ENCODE measurements at regions not wholly inside any gene's neighbourhood (a gene's known extent, or its start where the extent isn't known, plus 50 kb on each side); places are given as distances from the start of the nearest gene placed in this dataset.
"Not testable (repeated sequence)": the region's sequence is repeated elsewhere in the genome, so short reads cannot be mapped to it uniquely, and the experiment has no call there.

DNA sequence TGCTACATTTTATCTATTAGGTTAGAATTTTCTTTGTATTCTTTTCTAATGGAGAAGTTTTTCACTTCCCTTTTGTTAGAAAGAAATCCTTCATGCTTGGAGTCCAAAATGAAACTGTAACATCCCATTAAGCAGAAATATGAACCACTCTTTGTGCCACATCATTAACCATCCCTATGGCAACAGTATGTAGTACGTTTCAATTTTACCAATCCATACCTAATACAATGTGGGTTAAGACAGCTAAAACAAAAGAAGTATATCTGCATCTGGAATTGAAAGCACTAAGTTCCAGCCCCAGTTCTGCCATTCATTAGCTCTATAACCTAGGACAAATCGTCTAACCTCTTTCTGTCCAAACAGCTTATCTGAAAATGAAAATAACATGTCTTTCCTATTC lies 409.2 kb upstream of the SPHKAP start:
- Histone ChIP-seq H3K4me3 (ENCODE audit: low read length) (no peak overlapping the region), H3K36me3 (ENCODE audit: control insufficient read depth, insufficient read depth, low read length) (no peaks in the 10 kb centered on the region), H3K27ac (ENCODE audit: low read depth, low read length) (no peak overlapping the region), H3K4me1 (ENCODE audit: control insufficient read depth, insufficient read depth, low read length) (no peaks in the 10 kb centered on the region), H3K9ac (ENCODE audit: low read length) (no peak overlapping the region), H3K27me3 (ENCODE audit: control insufficient read depth, insufficient read depth, low read length) (no peaks in the 10 kb centered on the region)

DNA sequence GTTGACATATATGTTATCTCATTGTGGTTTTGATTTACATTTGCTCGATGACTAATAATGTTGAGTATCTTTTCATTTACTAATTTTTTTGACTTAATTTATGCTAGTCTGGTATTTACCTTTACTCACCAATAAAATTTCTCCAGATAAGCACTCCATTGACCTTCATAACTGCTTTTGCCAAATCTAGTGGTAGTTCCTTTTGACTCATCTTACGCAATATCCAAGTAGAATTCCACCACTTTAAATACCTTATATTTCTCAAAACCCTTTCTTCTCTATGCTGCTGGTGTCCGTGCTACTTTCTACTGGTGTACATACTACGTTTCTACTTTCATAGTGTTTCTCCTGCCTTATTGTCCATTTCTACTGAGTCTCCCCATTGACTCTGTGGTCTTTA lies 407.6 kb upstream of the SPHKAP start:
- Histone ChIP-seq H3K4me3 (ENCODE audit: low read length) (no peak overlapping the region), H3K9ac (ENCODE audit: low read length) (no peak overlapping the region), H3K27ac (ENCODE audit: low read depth, low read length) (no peak overlapping the region), H3K36me3 (ENCODE audit: control insufficient read depth, insufficient read depth, low read length) (no peaks in the 10 kb centered on the region), H3K4me1 (ENCODE audit: control insufficient read depth, insufficient read depth, low read length) (no peaks in the 10 kb centered on the region), H3K27me3 (ENCODE audit: control insufficient read depth, insufficient read depth, low read length) (no peaks in the 10 kb centered on the region)

DNA sequence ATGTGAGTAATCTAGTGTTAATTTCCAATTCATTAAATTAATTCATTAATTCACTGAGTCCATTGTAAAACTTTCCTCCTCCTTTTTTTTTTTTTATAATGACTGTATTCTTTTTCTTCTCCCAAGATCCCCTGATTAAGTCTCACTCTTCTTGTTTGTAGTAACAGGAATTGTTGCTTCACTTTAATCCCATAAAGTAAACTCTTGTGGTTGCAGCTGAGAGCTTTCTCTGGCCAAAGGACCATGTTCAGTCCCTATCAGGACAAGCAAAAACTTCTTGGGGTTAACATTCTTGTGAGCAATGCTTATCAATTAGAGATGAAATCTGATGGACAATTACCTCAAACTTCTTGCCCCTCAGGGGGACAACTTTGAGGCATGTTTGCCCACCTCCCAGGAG lies 400.2 kb upstream of the SPHKAP start:
- no peak overlapping the region for H3K4me3 ChIP-seq (ENCODE audit: low read length)
- no peak overlapping the region for H3K27ac ChIP-seq (ENCODE audit: low read depth, low read length)
- no peak overlapping the region for H3K9ac ChIP-seq (ENCODE audit: low read length)
- no peaks in the 10 kb centered on the region for H3K36me3 ChIP-seq (ENCODE audit: control insufficient read depth, insufficient read depth, low read length)
- H3K27me3 ChIP-seq (ENCODE audit: control insufficient read depth, insufficient read depth, low read length) = no peaks in the 10 kb centered on the region
- H3K4me1 ChIP-seq (ENCODE audit: control insufficient read depth, insufficient read depth, low read length) = no peaks in the 10 kb centered on the region

DNA sequence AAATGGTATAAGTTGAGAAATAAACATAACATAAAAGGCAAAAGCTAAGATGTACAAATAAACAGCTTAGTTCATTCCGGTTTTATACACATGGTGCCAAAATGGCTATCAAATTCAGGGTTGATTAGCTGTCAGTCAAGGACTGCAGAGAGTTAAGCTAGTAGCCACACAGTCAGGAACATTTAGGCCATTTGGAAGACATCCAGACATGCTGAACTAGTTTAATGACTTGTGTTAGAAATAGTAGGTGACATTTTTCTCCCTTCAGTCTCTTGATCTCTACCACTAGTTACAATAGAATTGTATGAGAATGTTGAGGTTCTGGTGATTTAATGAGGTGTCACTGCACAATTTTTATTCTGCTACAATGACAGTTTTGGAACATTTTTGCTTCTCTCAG lies 394.4 kb upstream of the SPHKAP start:
- H3K36me3 ChIP-seq (ENCODE audit: control insufficient read depth, insufficient read depth, low read length) = no peaks in the 10 kb centered on the region
- no peak overlapping the region for H3K27ac ChIP-seq (ENCODE audit: low read depth, low read length)
- no peaks in the 10 kb centered on the region for H3K27me3 ChIP-seq (ENCODE audit: control insufficient read depth, insufficient read depth, low read length)
- no peaks in the 10 kb centered on the region for H3K4me1 ChIP-seq (ENCODE audit: control insufficient read depth, insufficient read depth, low read length)
- no peak overlapping the region for H3K4me3 ChIP-seq (ENCODE audit: low read length)
- no peak overlapping the region for H3K9ac ChIP-seq (ENCODE audit: low read length)

DNA sequence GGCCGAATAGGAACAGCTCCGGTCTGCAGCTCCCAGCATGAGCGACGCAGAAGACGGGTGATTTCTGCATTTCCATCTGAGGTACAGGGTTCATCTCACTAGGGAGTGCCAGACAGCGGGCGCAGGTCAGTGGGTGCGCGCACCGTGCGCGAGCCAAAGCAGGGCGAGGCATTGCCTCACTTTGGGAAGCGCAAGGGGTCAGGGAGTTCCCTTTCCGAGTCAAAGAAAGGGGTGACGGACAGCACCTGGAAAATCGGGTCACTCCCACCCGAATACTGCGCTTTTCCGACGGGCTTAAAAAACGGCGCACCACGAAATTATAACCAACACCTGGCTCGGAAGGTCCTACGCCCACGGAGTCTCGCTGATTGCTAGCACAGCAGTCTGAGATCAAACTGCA lies 386.8 kb upstream of the SPHKAP start:
- H3K36me3 ChIP-seq (ENCODE audit: control insufficient read depth, insufficient read depth, low read length); H3K9ac ChIP-seq (ENCODE audit: low read length); H3K27me3 ChIP-seq (ENCODE audit: control insufficient read depth, insufficient read depth, low read length); H3K4me3 ChIP-seq (ENCODE audit: low read length); H3K27ac ChIP-seq (ENCODE audit: low read depth, low read length); H3K4me1 ChIP-seq (ENCODE audit: control insufficient read depth, insufficient read depth, low read length): not testable (repeated sequence)

DNA sequence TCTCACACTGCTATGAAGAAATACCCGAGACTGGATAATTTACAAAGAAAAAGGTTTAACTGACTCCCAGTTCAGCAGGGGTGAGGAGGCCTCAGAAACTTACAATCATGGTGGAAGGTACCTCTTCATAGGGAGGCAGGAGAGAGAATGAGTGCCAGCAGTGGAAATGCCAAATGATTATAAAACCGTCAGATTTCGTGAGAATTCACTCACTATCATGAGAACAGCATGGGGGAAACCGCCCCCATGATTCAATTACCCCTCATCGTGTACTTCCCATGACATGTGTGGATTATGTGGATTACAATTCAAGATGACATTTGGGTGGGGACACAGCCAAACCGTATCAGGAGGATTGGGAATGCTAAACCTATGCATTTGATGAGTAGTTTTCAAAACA lies 380.3 kb upstream of the SPHKAP start:
- Histone ChIP-seq H3K4me1 (ENCODE audit: control insufficient read depth, insufficient read depth, low read length) (no peaks in the 10 kb centered on the region), H3K27ac (ENCODE audit: low read depth, low read length) (no peak overlapping the region), H3K4me3 (ENCODE audit: low read length) (no peak overlapping the region), H3K36me3 (ENCODE audit: control insufficient read depth, insufficient read depth, low read length) (no peaks in the 10 kb centered on the region), H3K27me3 (ENCODE audit: control insufficient read depth, insufficient read depth, low read length) (no peaks in the 10 kb centered on the region), H3K9ac (ENCODE audit: low read length) (no peak overlapping the region)

DNA sequence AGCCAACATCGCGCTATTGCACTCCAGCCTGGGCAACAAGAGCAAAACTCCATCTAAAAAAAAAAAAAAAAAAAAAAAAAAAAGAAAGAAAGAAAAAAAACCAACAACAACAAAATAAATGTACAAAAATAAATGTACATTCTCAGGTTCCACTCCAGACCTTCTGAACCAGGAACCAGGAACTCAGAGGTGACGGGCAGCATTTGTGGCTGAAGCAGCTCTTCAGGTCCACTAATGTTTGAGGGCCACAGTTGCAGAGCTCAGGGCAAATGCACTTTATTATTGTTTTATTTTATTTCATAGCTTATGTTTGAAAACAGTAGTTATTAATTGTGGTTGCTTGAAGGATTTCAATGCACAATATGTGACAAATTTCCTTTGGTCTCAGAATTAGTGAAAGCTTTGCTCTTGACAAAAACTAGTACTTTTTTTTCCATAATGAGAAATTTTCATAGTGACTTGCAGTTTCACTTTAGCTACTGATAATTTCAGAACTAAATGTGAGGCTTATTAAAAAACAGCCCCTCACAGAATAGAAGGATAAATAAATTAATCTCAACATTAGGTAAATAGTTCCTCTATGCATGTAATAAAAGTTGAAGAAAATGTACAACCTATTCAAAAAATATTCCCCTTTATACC lies 378.4 kb upstream of the SPHKAP start:
- no peak overlapping the region for H3K9ac ChIP-seq (ENCODE audit: low read length)
- H3K4me3 ChIP-seq (ENCODE audit: low read length) = no peak overlapping the region
- H3K4me1 ChIP-seq (ENCODE audit: control insufficient read depth, insufficient read depth, low read length) = no peaks in the 10 kb centered on the region
- H3K27ac ChIP-seq (ENCODE audit: low read depth, low read length) = no peak overlapping the region
- H3K27me3 ChIP-seq (ENCODE audit: control insufficient read depth, insufficient read depth, low read length) = no peaks in the 10 kb centered on the region
- no peaks in the 10 kb centered on the region for H3K36me3 ChIP-seq (ENCODE audit: control insufficient read depth, insufficient read depth, low read length)

DNA sequence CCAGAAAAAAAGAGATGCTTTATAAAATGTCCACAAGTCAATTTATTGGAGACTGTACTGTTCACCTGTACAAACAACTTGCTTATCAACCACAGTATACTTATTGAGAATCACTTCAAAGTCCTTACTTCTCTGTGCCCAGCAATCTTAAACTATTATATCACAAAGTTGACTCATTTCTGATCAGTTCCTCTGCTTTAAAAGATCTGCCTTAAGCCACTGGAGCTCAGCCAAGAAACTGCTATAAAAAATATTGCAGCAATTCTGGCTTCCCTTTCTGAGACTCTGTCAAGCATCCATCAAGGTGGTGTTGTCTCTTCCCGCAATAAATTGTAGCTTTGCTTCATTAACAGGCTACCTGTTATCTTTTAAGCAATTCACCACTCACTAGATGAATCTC lies 375.2 kb upstream of the SPHKAP start:
- no peaks in the 10 kb centered on the region for H3K27me3 ChIP-seq (ENCODE audit: control insufficient read depth, insufficient read depth, low read length)
- no peaks in the 10 kb centered on the region for H3K36me3 ChIP-seq (ENCODE audit: control insufficient read depth, insufficient read depth, low read length)
- no peak overlapping the region for H3K4me3 ChIP-seq (ENCODE audit: low read length)
- no peaks in the 10 kb centered on the region for H3K4me1 ChIP-seq (ENCODE audit: control insufficient read depth, insufficient read depth, low read length)
- H3K27ac ChIP-seq (ENCODE audit: low read depth, low read length) = no peak overlapping the region
- no peak overlapping the region for H3K9ac ChIP-seq (ENCODE audit: low read length)

DNA sequence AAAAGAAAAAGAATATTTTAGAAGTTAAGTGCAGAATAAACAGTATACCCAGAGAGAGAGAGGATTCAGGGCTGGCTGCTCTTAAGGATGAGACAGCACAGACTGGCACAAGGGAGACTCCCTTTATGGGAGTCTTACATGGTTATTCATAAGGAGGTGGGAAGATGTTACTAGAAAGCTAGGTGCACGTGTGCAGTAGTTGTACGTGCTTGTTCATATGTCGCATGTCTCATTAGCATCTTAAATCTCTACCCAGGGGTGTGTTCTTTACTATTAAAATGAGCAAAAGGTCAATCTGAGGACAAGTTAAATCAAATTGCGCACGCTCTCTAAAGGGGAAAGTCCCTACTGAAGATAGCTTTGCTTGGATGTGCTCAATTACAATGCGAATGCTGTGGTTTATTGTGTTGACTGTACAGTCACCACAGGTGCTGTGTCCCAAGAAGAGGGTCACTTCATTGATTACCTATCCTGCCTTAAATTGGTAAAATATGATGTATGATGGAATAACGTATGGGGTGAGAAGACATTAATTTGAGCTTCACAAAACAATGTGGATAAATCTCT lies 368.0 kb upstream of the SPHKAP start:
- H3K36me3 ChIP-seq (ENCODE audit: control insufficient read depth, insufficient read depth, low read length) = no peaks in the 10 kb centered on the region
- H3K9ac ChIP-seq (ENCODE audit: low read length) = no peak overlapping the region
- no peak overlapping the region for H3K27ac ChIP-seq (ENCODE audit: low read depth, low read length)

DNA sequence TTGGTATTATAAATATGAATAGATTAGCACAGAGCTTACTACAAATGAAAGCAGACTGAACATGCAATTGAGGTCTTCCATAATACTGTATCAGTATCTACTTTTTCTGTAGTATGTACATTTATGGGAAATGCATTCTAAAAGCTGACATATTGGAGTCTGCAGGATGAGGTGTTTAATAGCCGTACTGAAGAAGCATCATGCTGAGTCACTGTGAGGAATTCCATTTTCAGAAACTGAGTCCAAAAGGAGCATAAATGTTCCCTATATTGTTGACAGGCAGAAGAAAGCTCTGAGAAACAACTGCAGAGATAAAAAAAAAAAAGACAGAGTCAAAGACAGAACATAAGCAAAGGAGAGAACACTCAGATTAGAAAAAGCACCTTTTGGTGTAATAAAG lies 366.7 kb upstream of the SPHKAP start:
- H3K9ac ChIP-seq (ENCODE audit: low read length) = no peak overlapping the region
- no peak overlapping the region for H3K27ac ChIP-seq (ENCODE audit: low read depth, low read length)
- no peaks in the 10 kb centered on the region for H3K27me3 ChIP-seq (ENCODE audit: control insufficient read depth, insufficient read depth, low read length)
- H3K4me1 ChIP-seq (ENCODE audit: control insufficient read depth, insufficient read depth, low read length) = no peaks in the 10 kb centered on the region
- no peaks in the 10 kb centered on the region for H3K36me3 ChIP-seq (ENCODE audit: control insufficient read depth, insufficient read depth, low read length)
- no peak overlapping the region for H3K4me3 ChIP-seq (ENCODE audit: low read length)

More for the DNA sequence above, 368.0 kb upstream of the SPHKAP start:
- H3K27me3 ChIP-seq (ENCODE audit: control insufficient read depth, insufficient read depth, low read length) = no peaks in the 10 kb centered on the region
- no peaks in the 10 kb centered on the region for H3K4me1 ChIP-seq (ENCODE audit: control insufficient read depth, insufficient read depth, low read length)
- H3K4me3 ChIP-seq (ENCODE audit: low read length) = no peak overlapping the region

DNA sequence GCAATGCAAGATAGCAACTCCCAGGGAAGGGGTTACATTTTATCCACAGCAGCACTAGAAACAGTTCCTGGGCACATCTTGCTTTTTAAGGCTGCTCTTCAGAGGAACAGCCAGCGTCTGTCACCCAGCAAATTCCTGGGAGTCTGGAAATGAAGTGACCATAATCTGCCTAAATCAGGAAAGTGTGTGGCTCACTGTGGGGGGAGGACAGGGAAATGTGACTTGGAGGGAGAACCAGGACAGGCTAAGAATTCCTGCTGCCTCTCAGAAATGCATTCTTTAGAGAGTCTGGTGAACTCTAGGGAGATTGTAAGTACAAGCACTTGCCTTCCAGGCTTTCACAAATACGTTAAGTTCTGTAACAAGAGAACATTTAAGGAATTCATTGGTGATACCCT lies 364.3 kb upstream of the SPHKAP start:
- no peaks in the 10 kb centered on the region for H3K4me1 ChIP-seq (ENCODE audit: control insufficient read depth, insufficient read depth, low read length)
- no peak overlapping the region for H3K27ac ChIP-seq (ENCODE audit: low read depth, low read length)
- H3K9ac ChIP-seq (ENCODE audit: low read length) = no peak overlapping the region
- no peaks in the 10 kb centered on the region for H3K27me3 ChIP-seq (ENCODE audit: control insufficient read depth, insufficient read depth, low read length)
- no peaks in the 10 kb centered on the region for H3K36me3 ChIP-seq (ENCODE audit: control insufficient read depth, insufficient read depth, low read length)
- no peak overlapping the region for H3K4me3 ChIP-seq (ENCODE audit: low read length)

DNA sequence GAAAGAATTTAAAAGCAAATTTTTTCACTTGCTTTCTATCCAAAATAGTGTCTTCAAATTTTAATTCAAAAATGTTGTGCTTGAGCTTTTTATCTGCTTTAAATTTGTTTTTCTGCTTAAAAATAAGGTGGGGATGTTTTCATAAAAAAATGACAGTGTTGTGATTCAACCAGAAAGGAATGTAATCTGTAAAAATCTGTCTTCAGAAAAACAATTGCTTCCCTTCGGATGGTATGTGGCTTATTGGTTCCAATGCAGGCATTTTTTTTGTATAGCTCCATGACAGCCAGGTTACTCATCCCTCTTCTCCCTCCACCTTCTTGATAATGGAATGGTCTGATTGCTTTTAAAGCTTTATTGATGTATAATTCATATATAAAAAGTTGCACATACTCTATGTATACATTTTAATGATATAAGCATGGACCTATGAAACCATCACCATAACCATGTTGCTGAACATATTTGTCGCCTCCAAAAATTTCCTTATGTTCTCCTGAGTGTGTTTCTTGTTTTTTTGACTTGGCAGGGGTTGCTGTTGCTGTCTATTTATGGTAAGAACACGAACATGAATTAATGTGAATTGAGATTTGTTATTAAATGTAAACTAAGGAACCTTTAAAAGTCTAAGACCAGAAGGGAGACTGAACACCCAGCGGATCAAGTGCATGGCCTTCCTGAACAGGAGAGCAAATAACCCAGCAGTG lies 363.7 kb upstream of the SPHKAP start:
- H3K27ac ChIP-seq (ENCODE audit: low read depth, low read length) = no peak overlapping the region
- H3K9ac ChIP-seq (ENCODE audit: low read length) = no peak overlapping the region
- no peak overlapping the region for H3K4me3 ChIP-seq (ENCODE audit: low read length)
- no peaks in the 10 kb centered on the region for H3K27me3 ChIP-seq (ENCODE audit: control insufficient read depth, insufficient read depth, low read length)
- H3K36me3 ChIP-seq (ENCODE audit: control insufficient read depth, insufficient read depth, low read length) = no peaks in the 10 kb centered on the region
- H3K4me1 ChIP-seq (ENCODE audit: control insufficient read depth, insufficient read depth, low read length) = no peaks in the 10 kb centered on the region

DNA sequence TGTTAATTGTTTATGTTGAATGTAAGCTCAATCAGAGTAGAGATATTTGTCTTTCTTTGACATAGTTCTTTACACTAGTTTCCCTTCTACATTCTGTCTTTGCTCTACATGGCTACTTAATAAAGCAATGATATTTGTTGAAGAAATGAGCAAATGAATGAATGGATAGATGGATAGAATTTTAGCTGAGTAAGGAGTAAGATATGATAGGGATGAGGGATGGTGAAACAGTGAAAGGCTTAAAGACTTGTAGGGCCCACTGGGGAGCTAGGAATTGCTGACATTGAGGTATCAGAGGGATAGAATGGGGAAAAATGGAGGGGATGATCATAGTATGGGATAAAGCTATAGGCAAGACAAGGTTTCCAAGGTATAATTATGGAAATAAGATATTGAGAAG lies 361.6 kb upstream of the SPHKAP start:
- Histone ChIP-seq H3K36me3 (ENCODE audit: control insufficient read depth, insufficient read depth, low read length) (no peaks in the 10 kb centered on the region), H3K4me3 (ENCODE audit: low read length) (no peak overlapping the region), H3K27ac (ENCODE audit: low read depth, low read length) (no peak overlapping the region), H3K27me3 (ENCODE audit: control insufficient read depth, insufficient read depth, low read length) (no peaks in the 10 kb centered on the region), H3K4me1 (ENCODE audit: control insufficient read depth, insufficient read depth, low read length) (no peaks in the 10 kb centered on the region), H3K9ac (ENCODE audit: low read length) (no peak overlapping the region)
